Kidney epithelial cell (primary cell): ENCODE measurements at regions not wholly inside any gene's neighbourhood (a gene's known extent, or its start where the extent isn't known, plus 50 kb on each side); places are given as distances from the start of the nearest gene placed in this dataset.
A peak's percentile ranks its signal among the peaks of the same experiment; 100 is the strongest.

ENCODE experiments used
- DNase-seq: peaks from one replicate; pipeline ENCODE4 v3.0.0-alpha.2; 2010; ENCODE audit warnings: low read depth
- H3K27me3 ChIP-seq: 2 replicates; pipeline ENCODE4 v1.6.0; 2011; ENCODE audit warnings: low read length; ENCODE audit not compliant: control insufficient read depth, insufficient read depth
- H3K36me3 ChIP-seq: 2 replicates; pipeline ENCODE4 v1.5.1; 2011; ENCODE audit warnings: low read length; ENCODE audit not compliant: control insufficient read depth, insufficient read depth
- H3K4me3 ChIP-seq: 2 replicates; pipeline ENCODE4 v1.5.1; 2011; ENCODE audit warnings: low read depth, mild to moderate bottlenecking, control low read depth, low read length
- CTCF ChIP-seq: IDR thresholded peaks from 2 replicates; pipeline ENCODE4 v1.5.1; 2011; ENCODE audit warnings: mild to moderate bottlenecking, moderate library complexity, low read length, control low read depth, inconsistent platforms; ENCODE audit not compliant: insufficient read depth, poor library complexity, severe bottlenecking

DNA sequence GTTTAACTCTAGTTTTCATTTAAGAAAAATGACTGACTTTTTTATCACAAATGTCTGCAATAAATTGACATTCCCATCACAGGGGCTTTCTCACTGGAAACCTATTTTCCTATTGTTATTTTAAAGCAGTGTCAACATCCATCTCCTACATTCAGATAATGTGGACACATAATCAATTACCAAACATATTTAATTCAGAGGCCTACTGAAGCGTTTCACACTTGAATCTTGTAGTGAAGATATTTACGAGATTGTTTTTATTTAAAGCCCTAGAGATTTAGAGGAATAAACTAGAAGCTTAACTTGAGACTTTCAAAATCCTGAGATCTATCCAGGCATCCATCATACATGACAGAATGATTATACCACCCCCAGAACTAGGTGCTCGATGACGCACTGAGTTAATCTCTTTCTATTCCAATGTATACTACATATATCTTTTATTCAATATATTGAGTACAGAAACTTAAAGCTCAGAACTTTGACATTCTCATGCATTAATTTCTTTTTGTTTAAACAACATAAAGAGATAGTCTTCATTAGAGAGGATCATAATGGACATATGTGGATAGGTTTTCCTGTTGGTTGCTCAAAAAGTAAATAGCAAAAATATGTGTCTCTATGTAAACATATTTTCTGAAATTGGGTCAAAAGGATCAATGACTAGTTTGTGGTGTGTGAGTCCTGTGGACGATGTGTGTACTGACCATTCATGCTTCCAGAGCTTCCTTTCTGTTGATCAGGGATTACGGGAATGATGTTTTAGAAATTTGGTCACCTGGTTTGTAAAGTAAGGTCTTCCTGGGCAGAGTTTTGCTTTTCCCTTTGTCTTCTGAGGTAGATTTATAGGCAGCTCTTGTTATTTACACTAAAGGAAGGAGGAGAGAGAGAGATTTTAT lies 171.5 kb upstream of the HMCN1 start:
- Histone ChIP-seq H3K27me3 (no peaks in the 10 kb centered on the region), H3K36me3 (no peaks in the 10 kb centered on the region), H3K4me3 (no peak overlapping the region)
- no peak for TF ChIP-seq CTCF
- no peak for DNase-seq

GRCh38 chr1:185561629-185562028 lies 172.6 kb upstream of the HMCN1 start:
- H3K36me3 ChIP-seq: no peaks in the 10 kb centered on the region
- no peak for DNase-seq
- TF ChIP-seq CTCF: no peak
- H3K4me3 ChIP-seq: no peak overlapping the region
- no peaks in the 10 kb centered on the region for H3K27me3 ChIP-seq

DNA sequence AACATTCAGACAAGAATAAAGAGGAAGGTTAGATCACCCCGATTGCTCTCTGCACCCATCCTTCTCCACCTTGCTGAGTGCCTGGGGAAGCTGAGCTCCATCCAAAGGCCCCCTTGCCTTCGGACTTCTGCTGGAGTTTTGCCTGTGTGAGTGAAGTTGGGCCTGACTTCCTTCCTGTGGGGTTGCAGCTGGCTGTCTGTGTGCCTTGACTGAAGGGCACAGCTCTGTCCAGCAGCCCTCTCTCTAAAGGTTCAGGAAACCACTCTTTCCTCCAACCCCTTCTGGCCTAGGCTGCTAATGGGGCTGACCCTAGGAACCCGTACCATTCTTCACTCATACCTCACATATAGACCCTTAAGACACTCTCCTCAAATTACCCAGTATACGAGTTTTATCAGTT lies 173.4 kb upstream of the HMCN1 start:
- Histone ChIP-seq H3K4me3 (no peak overlapping the region), H3K27me3 (no peaks in the 10 kb centered on the region), H3K36me3 (no peaks in the 10 kb centered on the region)
- no peak for DNase-seq
- TF ChIP-seq CTCF: no peak

- peak; percentile 39 for TF ChIP-seq CTCF
- Histone ChIP-seq H3K4me3 (no peak overlapping the region), H3K36me3 (no peaks in the 10 kb centered on the region), H3K27me3 (no peaks in the 10 kb centered on the region)
- no peak for DNase-seq
These were observed 174.4 kb upstream of the HMCN1 start for GRCh38 chr1:185559684-185560331.

- no peak for DNase-seq
These were observed 175.0 kb upstream of the HMCN1 start for GRCh38 chr1:185559151-185559550.

More at GRCh38 chr1:185559151-185559550, 175.0 kb upstream of the HMCN1 start:
- H3K27me3 ChIP-seq: no peaks in the 10 kb centered on the region
- TF ChIP-seq CTCF: no peak
- no peak overlapping the region for H3K4me3 ChIP-seq
- H3K36me3 ChIP-seq: no peaks in the 10 kb centered on the region
